ENCODE measurements at regions not wholly inside any gene's neighbourhood (a gene's known extent, or its start where the extent isn't known, plus 50 kb on each side); places are given as distances from the start of the nearest gene placed in this dataset.

- TF ChIP-seq POLR2A (IDR thresholded peaks at IDR 0.05) (no peak), CTCF (IDR thresholded peaks at IDR 0.05) (no peak)
These were observed 197.9 kb downstream of the MBL2 start for GRCh38 chr10:52574697-52575096.

All from vagina (tissue), 2 donors.